CD4-positive, CD25-positive, alpha-beta regulatory T cell (primary cell): ENCODE measurements at regions not wholly inside any gene's neighbourhood (a gene's known extent, or its start where the extent isn't known, plus 50 kb on each side); places are given as distances from the start of the nearest gene placed in this dataset.
A peak's percentile ranks its signal among the peaks of the same experiment; 100 is the strongest.
"Not testable (repeated sequence)": the region's sequence is repeated elsewhere in the genome, so short reads cannot be mapped to it uniquely, and the experiment has no call there.

Source experiments
- ATAC-seq, 2 donors: fragments of 150-1000 bp; cut with Tn5 transposase; one replicate each; pipeline ENCODE4 v1.10.0; 2021; ENCODE audit warnings: low read depth in 2 of 2, moderate number of reproducible peaks in 2 of 2, moderate library complexity in 1 of 2
- DNase-seq, 3 donors: peaks; one replicate each; pipeline versions ENCODE4 v3.0.0 to v3.0.0-alpha.2; 2012 to 2022; ENCODE audit warnings: mixed read lengths in 1 of 3
- H3K27ac ChIP-seq: one replicate; pipeline ENCODE4 v1.7.0; 2013; ENCODE audit warnings: mild to moderate bottlenecking, low read length; ENCODE audit not compliant: insufficient read depth, poor library complexity, severe bottlenecking
- H3K27me3 ChIP-seq: one replicate; pipeline ENCODE4 v1.7.0; 2013; ENCODE audit warnings: low read length; ENCODE audit not compliant: control insufficient read depth, insufficient read depth
- H3K36me3 ChIP-seq: one replicate; pipeline ENCODE4 v1.7.0; 2013; ENCODE audit warnings: mild to moderate bottlenecking, low read length, moderate library complexity; ENCODE audit not compliant: control insufficient read depth, insufficient read depth
- H3K4me1 ChIP-seq: 2 replicates; pipeline ENCODE4 v1.7.0; 2013; ENCODE audit warnings: mild to moderate bottlenecking, low read length; ENCODE audit not compliant: insufficient read depth, control insufficient read depth, poor library complexity, severe bottlenecking
- H3K4me3 ChIP-seq: one replicate; pipeline ENCODE4 v1.7.0; 2013; ENCODE audit warnings: low read depth, mild to moderate bottlenecking, low read length, moderate library complexity
- H3K9me3 ChIP-seq, 2 experiments: 1 replicate in 1 of 2; 2 replicates in 1 of 2; pipeline ENCODE4 v1.7.0; 2013; ENCODE audit warnings: low read length in 2 of 2, mild to moderate bottlenecking in 1 of 2, moderate library complexity in 1 of 2; ENCODE audit not compliant: control insufficient read depth in 2 of 2
- H3K27ac Mint-ChIP-seq, 3 donors: one replicate each; pipeline ENCODE4 v1.8.0; 2020 to 2022; ENCODE audit warnings: mild to moderate bottlenecking in 3 of 3, mixed read lengths in 3 of 3, moderate library complexity in 2 of 3
- H3K27me3 Mint-ChIP-seq: one replicate; pipeline ENCODE4 v1.8.0; 2022; ENCODE audit warnings: mild to moderate bottlenecking, mixed read lengths
- H3K36me3 Mint-ChIP-seq: one replicate; pipeline ENCODE4 v1.8.0; 2020; ENCODE audit warnings: mixed read lengths
- H3K4me1 Mint-ChIP-seq, 4 donors: one replicate each; pipeline ENCODE4 v1.8.0; 2020 to 2022; ENCODE audit warnings: mixed read lengths in 4 of 4, mild to moderate bottlenecking in 1 of 4
- H3K4me3 Mint-ChIP-seq, 4 donors: one replicate each; pipeline ENCODE4 v1.8.0; 2020 to 2022; ENCODE audit warnings: mild to moderate bottlenecking in 4 of 4, mixed read lengths in 4 of 4, moderate library complexity in 3 of 4
- H3K9me3 Mint-ChIP-seq, 7 donors: one replicate each; pipeline ENCODE4 v1.8.0; 2020 to 2022; ENCODE audit warnings: mixed read lengths in 7 of 7, mild to moderate bottlenecking in 3 of 7, moderate library complexity in 2 of 7

DNA sequence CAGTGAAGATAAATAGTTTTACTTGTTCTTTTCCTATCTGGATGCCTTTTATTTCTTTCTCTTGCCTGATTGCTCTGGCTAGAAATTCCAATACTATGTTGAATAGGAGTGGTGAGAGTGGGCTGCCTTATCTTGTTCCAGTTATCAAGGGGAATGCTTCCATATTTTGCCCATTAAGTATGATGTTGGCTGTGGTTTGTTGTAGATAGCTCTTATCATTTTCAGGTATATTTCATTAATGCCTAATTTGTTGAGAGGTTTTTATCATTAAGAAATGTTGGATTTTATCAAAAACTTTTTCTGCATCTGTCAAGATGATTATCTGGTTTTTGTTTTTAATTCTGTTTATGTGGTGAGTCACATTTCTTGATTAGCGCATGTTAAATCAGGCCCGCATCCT, 655.8 kb downstream of the NUP35 start:
- Mint-ChIP-seq H3K27ac (no peak overlapping the region), H3K9me3 (peaks cover 2 to 30% (median 7%) of the 10 kb centered on the region in 7 donors), H3K4me3 (no peak overlapping the region), H3K36me3 (no peaks in the 10 kb centered on the region), H3K27me3 (no peaks in the 10 kb centered on the region), H3K4me1 (no peaks in the 10 kb centered on the region)
- H3K4me1 ChIP-seq, result no peaks in the 10 kb centered on the region
- H3K27ac ChIP-seq, result no peak overlapping the region
- no peak overlapping the region for H3K4me3 ChIP-seq
- ATAC-seq, result no peak
- no peaks in the 10 kb centered on the region for H3K27me3 ChIP-seq
- no peaks in the 10 kb centered on the region for H3K36me3 ChIP-seq
- no peaks in the 10 kb centered on the region for H3K9me3 ChIP-seq
- no peak for DNase-seq

DNA sequence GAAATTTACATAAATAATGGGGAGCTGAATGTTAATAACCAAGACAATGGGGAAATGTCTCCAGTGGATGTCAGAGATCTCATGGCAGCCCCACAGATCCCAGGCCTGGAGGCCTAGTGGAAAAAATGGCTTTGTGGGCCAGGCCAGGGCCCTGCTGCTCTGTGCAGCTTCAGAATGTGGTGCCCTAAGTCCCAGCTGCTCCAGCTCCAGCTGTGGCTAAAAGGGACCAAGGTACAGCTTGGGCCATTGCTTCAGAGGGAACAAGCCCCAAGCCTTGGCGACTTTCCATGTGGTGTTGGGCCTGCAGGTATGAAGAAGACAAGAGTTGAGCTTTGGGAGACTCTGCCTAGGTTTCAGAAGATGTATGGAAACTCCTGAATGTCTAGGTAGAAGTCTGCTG, 658.2 kb downstream of the NUP35 start:
- ATAC-seq, result no peak
- Histone ChIP-seq H3K36me3 (no peaks in the 10 kb centered on the region), H3K27ac (no peak overlapping the region), H3K4me1 (no peaks in the 10 kb centered on the region), H3K9me3 (no peaks in the 10 kb centered on the region), H3K27me3 (no peaks in the 10 kb centered on the region), H3K4me3 (no peak overlapping the region)
- H3K4me1 Mint-ChIP-seq, result no peaks in the 10 kb centered on the region
- no peaks in the 10 kb centered on the region for H3K36me3 Mint-ChIP-seq
- H3K27me3 Mint-ChIP-seq, result no peaks in the 10 kb centered on the region
- DNase-seq, result no peak
- peaks cover 1 to 26% (median 5%) of the 10 kb centered on the region in 7 donors for H3K9me3 Mint-ChIP-seq
- no peak overlapping the region for H3K27ac Mint-ChIP-seq
- no peak overlapping the region for H3K4me3 Mint-ChIP-seq

DNA sequence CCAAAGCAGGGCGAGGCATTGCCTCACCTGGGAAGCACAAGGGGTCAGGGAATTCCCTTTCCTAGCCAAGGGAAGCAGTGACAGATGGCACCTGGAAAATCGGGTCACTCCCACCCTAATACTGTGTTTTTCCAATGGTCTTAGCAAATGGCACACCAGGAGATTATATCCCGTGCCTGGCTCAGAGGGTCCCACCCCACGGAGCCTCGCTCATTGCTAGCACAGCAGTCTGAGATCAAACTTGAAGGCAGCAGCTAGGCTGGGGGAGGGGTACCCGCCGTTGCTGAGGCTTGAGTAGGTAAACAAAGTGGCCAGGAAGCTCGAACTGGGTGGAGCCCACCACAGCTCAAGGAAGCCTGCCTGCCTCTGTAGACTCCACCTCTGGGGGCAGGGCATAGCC, 664.6 kb downstream of the NUP35 start:
- not testable (repeated sequence) for H3K36me3 Mint-ChIP-seq, H3K27ac ChIP-seq, H3K4me3 Mint-ChIP-seq, ATAC-seq, H3K27ac Mint-ChIP-seq, DNase-seq, H3K4me3 ChIP-seq, H3K4me1 ChIP-seq, H3K27me3 ChIP-seq, H3K4me1 Mint-ChIP-seq, H3K9me3 ChIP-seq, H3K36me3 ChIP-seq, H3K27me3 Mint-ChIP-seq
- peaks cover 0 to 15% (median 6%) of the 10 kb centered on the region in 7 donors for H3K9me3 Mint-ChIP-seq

DNA sequence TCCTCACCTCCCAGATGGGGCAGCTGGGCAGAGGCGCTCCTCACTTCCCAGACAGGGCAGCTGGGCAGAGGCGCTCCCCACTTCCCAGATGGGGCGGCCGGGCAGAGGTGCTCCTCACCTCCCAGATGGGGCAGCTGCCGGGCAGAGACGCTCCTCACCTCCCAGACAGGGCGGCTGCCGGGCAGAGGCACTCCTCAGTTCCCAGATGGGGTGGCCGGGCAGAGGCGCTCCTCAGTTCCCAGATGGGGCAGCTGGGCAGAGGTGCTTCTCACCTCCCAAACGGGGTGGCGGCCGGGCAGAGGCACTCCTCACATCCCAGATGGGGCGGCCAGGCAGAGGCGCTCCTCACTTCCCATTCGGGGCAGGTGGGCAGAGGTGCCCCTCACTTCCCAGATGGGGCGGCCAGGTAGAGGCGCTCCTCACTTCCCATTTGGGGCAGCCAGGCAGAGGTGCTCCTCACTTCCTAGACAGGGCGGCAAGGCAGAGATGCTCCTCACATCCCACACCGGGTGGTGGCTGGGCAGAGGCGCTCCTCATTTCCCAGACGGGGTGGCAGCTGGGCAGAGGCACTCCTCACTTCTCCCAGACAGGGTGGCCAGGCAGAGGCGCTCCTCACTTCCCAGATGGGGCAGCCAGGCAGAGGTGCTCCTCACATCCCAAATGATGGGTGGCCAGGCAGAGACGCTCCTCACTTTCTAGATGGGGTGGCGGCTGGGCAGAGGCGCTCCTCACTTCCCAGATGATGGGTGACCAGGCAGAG, 668.1 kb downstream of the NUP35 start:
- H3K4me3 ChIP-seq, H3K27me3 ChIP-seq, H3K27ac ChIP-seq, ATAC-seq, H3K27me3 Mint-ChIP-seq, DNase-seq, H3K27ac Mint-ChIP-seq, H3K36me3 Mint-ChIP-seq, H3K9me3 ChIP-seq, H3K4me1 Mint-ChIP-seq, H3K36me3 ChIP-seq, H3K4me1 ChIP-seq, H3K4me3 Mint-ChIP-seq: not testable (repeated sequence)
- peaks cover 0 to 27% (median 6%) of the 10 kb centered on the region in 7 donors for H3K9me3 Mint-ChIP-seq

DNA sequence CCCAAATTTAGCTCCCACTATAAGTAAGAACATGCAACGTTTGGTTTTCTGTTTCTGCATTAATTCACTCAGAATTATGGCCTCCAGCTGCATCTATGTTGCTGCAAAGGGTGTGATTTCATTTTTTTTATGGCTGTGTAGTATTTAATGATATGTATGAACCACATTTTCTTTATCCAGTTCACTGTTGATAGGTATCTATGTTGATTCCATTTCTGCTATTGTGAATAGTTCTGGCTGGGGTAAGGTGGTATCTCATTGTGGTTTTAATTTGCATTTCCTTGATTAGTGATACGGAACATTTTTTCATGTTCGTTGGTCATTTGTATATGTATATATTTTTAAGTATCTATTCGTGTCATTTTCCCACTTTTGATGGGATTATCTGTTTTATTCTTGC, 674.3 kb downstream of the NUP35 start:
- H3K4me3 ChIP-seq, result no peak overlapping the region
- no peaks in the 10 kb centered on the region for H3K36me3 ChIP-seq
- peaks cover 0 to 24% (median 4%) of the 10 kb centered on the region in 7 donors for H3K9me3 Mint-ChIP-seq
- no peaks in the 10 kb centered on the region for H3K27me3 Mint-ChIP-seq
- ATAC-seq (no peak), DNase-seq (no peak)
- peak overlapping the region in 1 of 3 donors; percentile 85 for H3K27ac Mint-ChIP-seq
- no peaks in the 10 kb centered on the region for H3K27me3 ChIP-seq
- H3K27ac ChIP-seq, result no peak overlapping the region
- no peak overlapping the region for H3K4me3 Mint-ChIP-seq
- H3K4me1 ChIP-seq, result no peaks in the 10 kb centered on the region
- H3K9me3 ChIP-seq, result peaks cover 2 to 6% of the 10 kb centered on the region in 2 experiments
- no peaks in the 10 kb centered on the region for H3K36me3 Mint-ChIP-seq
- H3K4me1 Mint-ChIP-seq, result no peaks in the 10 kb centered on the region

DNA sequence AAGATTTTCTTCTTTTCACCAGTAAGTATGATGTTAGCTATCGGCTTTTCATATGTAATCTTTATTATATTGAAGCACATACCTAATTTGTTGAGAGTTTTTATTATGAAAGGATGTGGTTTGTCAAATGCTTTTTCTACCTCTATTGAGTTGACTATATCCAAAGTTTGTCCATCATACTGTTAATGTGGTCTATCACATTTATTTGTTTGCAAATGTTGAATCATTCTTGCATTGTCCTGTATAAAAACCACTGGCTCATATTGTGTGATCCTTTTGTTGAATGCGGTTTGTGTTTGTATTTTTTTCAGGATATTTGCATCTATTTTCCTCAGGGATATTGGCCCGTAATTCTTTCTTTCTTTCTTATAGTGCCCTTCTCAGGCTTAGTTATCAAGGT, 675.5 kb downstream of the NUP35 start:
- ATAC-seq (no peak), DNase-seq (no peak)
- Mint-ChIP-seq H3K9me3 (peaks cover 0 to 20% (median 5%) of the 10 kb centered on the region in 7 donors), H3K27me3 (no peaks in the 10 kb centered on the region), H3K4me1 (no peaks in the 10 kb centered on the region), H3K36me3 (no peaks in the 10 kb centered on the region), H3K27ac (no peak overlapping the region), H3K4me3 (no peak overlapping the region)
- Histone ChIP-seq H3K27me3 (no peaks in the 10 kb centered on the region), H3K4me1 (no peaks in the 10 kb centered on the region), H3K27ac (no peak overlapping the region), H3K36me3 (no peaks in the 10 kb centered on the region), H3K4me3 (no peak overlapping the region), H3K9me3 (peaks cover 2 to 16% of the 10 kb centered on the region in 2 experiments)

DNA sequence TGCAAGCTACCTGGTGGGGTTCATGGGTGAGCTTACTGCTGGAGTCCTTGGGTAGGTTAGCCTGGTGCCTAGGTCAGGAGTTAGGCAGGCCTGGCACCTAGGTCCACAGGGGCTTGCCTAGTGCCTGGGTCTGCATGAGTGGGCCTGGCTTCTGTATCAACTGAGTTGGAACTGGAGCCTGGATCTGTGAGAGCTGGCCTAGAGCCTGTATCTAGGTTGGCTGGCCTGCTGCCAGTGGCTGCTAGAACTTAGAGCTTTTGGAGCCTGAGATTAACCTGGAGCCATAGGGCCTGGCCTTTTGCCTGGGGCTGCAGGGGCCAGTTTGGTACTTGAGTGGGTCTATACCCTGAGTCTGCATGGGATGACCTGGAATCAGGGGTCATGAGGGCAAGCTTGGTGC, 679.4 kb downstream of the NUP35 start:
- no peaks in the 10 kb centered on the region for H3K36me3 ChIP-seq
- Mint-ChIP-seq H3K27ac (no peak overlapping the region), H3K4me3 (no peak overlapping the region), H3K27me3 (no peaks in the 10 kb centered on the region), H3K36me3 (no peaks in the 10 kb centered on the region), H3K9me3 (peaks cover 0 to 9% (median 2%) of the 10 kb centered on the region in 7 donors), H3K4me1 (no peaks in the 10 kb centered on the region)
- H3K4me3 ChIP-seq, result no peak overlapping the region
- H3K27me3 ChIP-seq, result no peaks in the 10 kb centered on the region
- peaks cover 0 to 20% of the 10 kb centered on the region in 2 experiments for H3K9me3 ChIP-seq
- no peak for DNase-seq
- no peak overlapping the region for H3K27ac ChIP-seq
- ATAC-seq, result no peak
- H3K4me1 ChIP-seq, result no peaks in the 10 kb centered on the region

DNA sequence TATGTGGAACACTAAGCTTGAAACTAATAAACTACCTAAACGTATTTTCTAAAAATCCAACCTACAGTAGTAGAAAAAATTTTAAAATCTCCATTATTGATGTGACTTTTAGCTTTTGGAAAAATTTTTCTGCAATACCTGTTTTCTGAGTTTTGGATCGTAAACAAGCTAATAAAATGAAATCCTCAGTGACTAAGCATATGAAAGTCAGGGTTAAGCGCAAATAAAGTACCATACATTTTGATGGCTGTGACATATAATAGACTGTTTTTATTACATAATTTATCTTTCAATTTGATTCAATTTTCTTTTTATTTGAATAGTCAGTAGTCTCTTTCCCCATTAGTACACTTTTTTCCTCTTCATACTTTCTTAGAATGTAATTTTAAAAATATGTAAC, 683.6 kb downstream of the NUP35 start:
- no peak for ATAC-seq
- Histone ChIP-seq H3K27ac (no peak overlapping the region), H3K9me3 (peaks cover 0 to 20% of the 10 kb centered on the region in 2 experiments), H3K4me1 (no peaks in the 10 kb centered on the region), H3K27me3 (no peaks in the 10 kb centered on the region), H3K4me3 (no peak overlapping the region), H3K36me3 (no peaks in the 10 kb centered on the region)
- Mint-ChIP-seq H3K36me3 (no peaks in the 10 kb centered on the region), H3K4me3 (no peak overlapping the region), H3K27ac (no peak overlapping the region), H3K4me1 (no peaks in the 10 kb centered on the region), H3K9me3 (peaks cover 0 to 7% (median 0%) of the 10 kb centered on the region in 7 donors), H3K27me3 (no peaks in the 10 kb centered on the region)
- no peak for DNase-seq
